Upper lobe of left lung (tissue), 4 donors: ENCODE measurements at regions not wholly inside any gene's neighbourhood (a gene's known extent, or its start where the extent isn't known, plus 50 kb on each side); places are given as distances from the start of the nearest gene placed in this dataset.

Experiments used
- CTCF ChIP-seq, 6 experiments: fragments of 450-650 bp in 4 of 6; fragments of 200-600 bp in 2 of 6; sonication (generic) in 2 of 6; IDR thresholded peaks; one replicate each; pipeline ENCODE4 v1.5.1; 2016 to 2019; ENCODE audit warnings: antibody characterized with exemption in 6 of 6
- EP300 ChIP-seq, 4 donors: sonication (generic); formaldehyde crosslinking; IDR thresholded peaks; one replicate each; pipeline ENCODE4 v1.5.1; 2017; ENCODE audit warnings: antibody characterized with exemption in 4 of 4, control low read depth in 2 of 4
- POLR2A ChIP-seq, 4 donors: fragments of 450-650 bp; IDR thresholded peaks; one replicate each; pipeline ENCODE4 v1.5.1; 2016 to 2017; ENCODE audit warnings: antibody characterized with exemption in 4 of 4, mild to moderate bottlenecking in 2 of 4
- POLR2AphosphoS5 ChIP-seq, 2 donors: sonication (generic); formaldehyde crosslinking; IDR thresholded peaks; one replicate each; pipeline ENCODE4 v1.5.1; 2017; ENCODE audit warnings: antibody characterized with exemption in 2 of 2

GRCh38 chr18:79600596-79600995, 79.0 kb upstream of the CTDP1 start:
- TF ChIP-seq POLR2A (IDR thresholded peaks at IDR 0.05): no peak
- no peak for TF ChIP-seq CTCF (IDR thresholded peaks at IDR 0.05)
- TF ChIP-seq EP300 (IDR thresholded peaks at IDR 0.05): no peak
- TF ChIP-seq POLR2AphosphoS5 (IDR thresholded peaks at IDR 0.05): no peak
